ENCODE measurements at regions not wholly inside any gene's neighbourhood (a gene's known extent, or its start where the extent isn't known, plus 50 kb on each side); places are given as distances from the start of the nearest gene placed in this dataset.

GRCh38 chr10:2882628-2883027 is 184.7 kb upstream of the PFKP start:
- peak overlapping the region; percentile 73 for H3K27ac ChIP-seq (ENCODE audit: extremely low read depth, low read depth, low read length)
- no peak overlapping the region for H3K4me3 ChIP-seq (ENCODE audit: low read depth, low read length)
- ChIA-PET POLR2A (no interaction called here), CTCF (no interaction called here)
- H3K36me3 ChIP-seq (ENCODE audit: control insufficient read depth in 2 of 2, insufficient read depth in 1 of 2, low read length in 2 of 2), result no peaks in the 10 kb centered on the region
- H3K4me1 ChIP-seq (ENCODE audit: control insufficient read depth, insufficient read depth, low read length), result peaks cover 21% of the 10 kb centered on the region
- H3K9me3 ChIP-seq (ENCODE audit: control insufficient read depth, insufficient read depth, low read depth, low read length), result no peaks in the 10 kb centered on the region
- TF ChIP-seq ZNF513 (tag by site-specific recombination; IDR thresholded peaks at IDR 0.05) (no peak), BCL11B (tag by site-specific recombination; IDR thresholded peaks at IDR 0.05; ENCODE audit: low read depth) (no peak), ZNF76 (tag by site-specific recombination; IDR thresholded peaks at IDR 0.05; ENCODE audit: borderline replicate concordance, low read depth) (peak; percentile 23; the same call in 1 of the 2 replicates), SCRT1 (tag by site-specific recombination; IDR thresholded peaks at IDR 0.05; ENCODE audit: borderline replicate concordance) (peak; percentile 78; the same call in 1 of the 2 replicates), ZNF514 (tag by site-specific recombination; IDR thresholded peaks at IDR 0.05) (no peak), SP7 (tag by site-specific recombination; IDR thresholded peaks at IDR 0.05) (peak; percentile 95), FEZF1 (tag by site-specific recombination; IDR thresholded peaks at IDR 0.05) (peak; percentile 58; the same call in 1 of the 2 replicates), ZNF148 (tag by site-specific recombination; IDR thresholded peaks at IDR 0.05; ENCODE audit: borderline replicate concordance) (no peak), SCRT2 (tag by site-specific recombination; IDR thresholded peaks at IDR 0.05) (peak; percentile 95), ZNF366 (tag by site-specific recombination; conservative IDR thresholded peaks at IDR 0.05) (peak; percentile 84), ZNF654 (tag by site-specific recombination; IDR thresholded peaks at IDR 0.05; ENCODE audit: low read depth) (peak; percentile 7; the same call in 1 of the 2 replicates), ZNF280C (tag by site-specific recombination; IDR thresholded peaks at IDR 0.05) (no peak), GLIS1 (tag by site-specific recombination; IDR thresholded peaks at IDR 0.05) (peak; percentile 80), ZBTB8A (tag by site-specific recombination; IDR thresholded peaks at IDR 0.05) (0 out of 2 replicates have a peak, but pooled peaks have one; percentile 25), ZNF221 (tag by site-specific recombination; IDR thresholded peaks at IDR 0.05; ENCODE audit: borderline replicate concordance) (0 out of 2 replicates have a peak, but pooled peaks have one; percentile 32), TRIM28 (IDR thresholded peaks at IDR 0.05; ENCODE audit: borderline replicate concordance, low read length) (no peak), ZNF121 (tag by site-specific recombination; IDR thresholded peaks at IDR 0.05) (no peak), ELK4 (IDR thresholded peaks at IDR 0.05; ENCODE audit: borderline replicate concordance, low read depth, low read length) (no peak), ZNF843 (tag by site-specific recombination; IDR thresholded peaks at IDR 0.05) (peak; percentile 88), KLF8 (tag by site-specific recombination; IDR thresholded peaks at IDR 0.05) (peak; percentile 74), INSM2 (tag by site-specific recombination; IDR thresholded peaks at IDR 0.05) (peak; percentile 91), ZNF18 (tag by site-specific recombination; IDR thresholded peaks at IDR 0.05) (peak; percentile 34; the same call in 1 of the 2 replicates), OVOL3 (tag by site-specific recombination; IDR thresholded peaks at IDR 0.05) (0 out of 2 replicates have a peak, but pooled peaks have one; percentile 46), ZNF629 (tag by site-specific recombination; IDR thresholded peaks at IDR 0.05) (peak; percentile 88), ZNF571 (tag by site-specific recombination; IDR thresholded peaks at IDR 0.05) (no peak), HIC1 (tag by site-specific recombination; IDR thresholded peaks at IDR 0.05) (peak; percentile 73)
